Esophagus squamous epithelium (tissue), 5 donors: ENCODE measurements at regions not wholly inside any gene's neighbourhood (a gene's known extent, or its start where the extent isn't known, plus 50 kb on each side); places are given as distances from the start of the nearest gene placed in this dataset.

ENCODE experiments used
- DNase-seq: peaks from one replicate; lab custom pipeline; 2025; lab: John Stamatoyannopoulos, UW
- H3K27ac ChIP-seq, 4 donors: fragments of 200-600 bp; sonication (generic); one replicate each; pipeline ENCODE4 v1.5.1; 2016 to 2019; ENCODE audit warnings: mild to moderate bottlenecking in 1 of 4
- H3K27me3 ChIP-seq, 4 donors: fragments of 200-600 bp; sonication (generic); 1 replicate in 3 of 4; 2 replicates in 1 of 4; pipeline versions ENCODE4 v1.5.1 to v1.6.0; 2017 to 2021; ENCODE audit warnings: antibody characterized with exemption in 1 of 4
- H3K36me3 ChIP-seq, 3 donors: fragments of 200-600 bp; sonication (generic); one replicate each; pipeline ENCODE4 v1.5.1; 2016 to 2019
- H3K4me1 ChIP-seq, 3 donors: fragments of 200-600 bp; sonication (generic); one replicate each; pipeline ENCODE4 v1.5.1; 2017 to 2019
- H3K4me3 ChIP-seq, 4 donors: fragments of 200-600 bp; sonication (generic); 1 replicate in 3 of 4; 2 replicates in 1 of 4; pipeline ENCODE4 v1.5.1; 2016 to 2019; ENCODE audit warnings: mild to moderate bottlenecking in 2 of 4, moderate library complexity in 1 of 4
- H3K9me3 ChIP-seq, 3 donors: fragments of 200-600 bp; sonication (generic); one replicate each; pipeline ENCODE4 v1.5.1; 2016 to 2019
- CTCF ChIP-seq, 6 experiments: fragments of 450-650 bp in 4 of 6; fragments of 200-600 bp in 2 of 6; sonication (generic) in 2 of 6; IDR thresholded peaks; one replicate each; pipeline ENCODE4 v1.5.1; 2016 to 2019; ENCODE audit warnings: antibody characterized with exemption in 6 of 6, mild to moderate bottlenecking in 4 of 6, moderate library complexity in 4 of 6
- POLR2A ChIP-seq, 4 donors: fragments of 450-650 bp; IDR thresholded peaks; one replicate each; pipeline ENCODE4 v1.6.1; 2017; ENCODE audit warnings: antibody characterized with exemption in 4 of 4, mild to moderate bottlenecking in 4 of 4, moderate library complexity in 3 of 4
- WGBS, 2 donors: methylation state at CpG; one replicate each; pipeline ENCODE4 v1.1.5; 2018; 5-methylcytosine and 5-hydroxymethylcytosine counted together
- intact Hi-C: fragments of 100-400 bp; cut with DNase I; formaldehyde crosslinking; loops from one replicate; pipeline ENCODE4 v1.15.0; 2022
- donor health status: DM: yes; HTN: yes; CAD: no.

GRCh38 chr2:788227-789032, 111.2 kb upstream of the TMEM18 start:
- Histone ChIP-seq H3K27me3 (no peaks in the 10 kb centered on the region), H3K9me3 (no peaks in the 10 kb centered on the region), H3K36me3 (no peaks in the 10 kb centered on the region), H3K4me3 (no peak overlapping the region), H3K27ac (no peak overlapping the region), H3K4me1 (no peaks in the 10 kb centered on the region)
- WGBS, 2 donors, result 83 to 89% methylated on average over 16 of the region's 17 CpGs
- DNase-seq, result no peak
- intact Hi-C loops, result no loop called here
- TF ChIP-seq CTCF (IDR thresholded peaks at IDR 0.05) (no peak), POLR2A (IDR thresholded peaks at IDR 0.05) (no peak)

DNA sequence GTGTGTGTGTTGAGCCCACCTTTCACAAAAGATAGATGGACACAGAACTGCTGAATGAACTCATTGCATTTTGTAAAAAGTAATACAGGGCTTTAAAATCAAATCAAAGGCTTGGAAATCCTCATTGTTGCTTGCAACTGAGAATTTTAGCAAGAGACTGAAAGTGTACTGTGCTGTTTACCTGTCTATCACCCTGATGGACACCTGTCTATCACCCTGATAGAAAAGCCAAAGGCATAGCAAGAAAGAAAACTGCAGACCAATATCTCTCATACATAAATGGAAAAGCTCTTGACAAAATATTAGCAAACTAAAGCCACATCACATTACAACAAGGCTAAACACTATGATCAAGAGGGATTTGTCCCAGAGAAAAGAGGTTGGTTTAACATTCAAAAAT, 107.5 kb upstream of the TMEM18 start:
- intact Hi-C loops, result no loop called here
- H3K27ac ChIP-seq, result no peak overlapping the region
- H3K36me3 ChIP-seq, result no peaks in the 10 kb centered on the region
- no peaks in the 10 kb centered on the region for H3K27me3 ChIP-seq
- no peak overlapping the region for H3K4me3 ChIP-seq
- H3K9me3 ChIP-seq, result no peaks in the 10 kb centered on the region
- TF ChIP-seq POLR2A (IDR thresholded peaks at IDR 0.05), result no peak
- TF ChIP-seq CTCF (IDR thresholded peaks at IDR 0.05), result no peak
- DNase-seq, result no peak
- H3K4me1 ChIP-seq, result no peaks in the 10 kb centered on the region

DNA sequence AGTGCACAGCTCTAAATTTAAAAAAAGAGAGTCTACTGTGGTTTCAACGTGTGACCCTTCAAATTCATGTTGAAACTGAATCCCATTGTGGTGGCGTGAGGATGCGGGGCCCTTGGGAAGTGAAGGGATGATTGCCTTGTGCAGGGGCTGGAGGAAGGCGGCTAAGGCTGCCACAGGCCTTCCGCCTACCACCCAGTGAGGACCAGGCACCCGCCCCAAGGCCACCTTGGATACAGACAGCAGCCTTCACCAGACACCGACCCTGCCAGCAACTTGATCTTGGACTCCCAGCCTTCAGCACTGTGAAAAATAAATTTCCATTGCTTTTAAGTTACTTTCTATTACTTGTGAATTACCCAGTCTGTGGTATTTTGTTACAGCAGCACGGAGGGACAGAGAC, 103.4 kb upstream of the TMEM18 start:
- no peak for DNase-seq

GRCh38 chr2:780002-780401, 102.8 kb upstream of the TMEM18 start:
- intact Hi-C loops, result no loop called here
- Histone ChIP-seq H3K27me3 (no peaks in the 10 kb centered on the region), H3K4me3 (no peak overlapping the region), H3K36me3 (no peaks in the 10 kb centered on the region), H3K27ac (no peak overlapping the region), H3K9me3 (no peaks in the 10 kb centered on the region), H3K4me1 (no peaks in the 10 kb centered on the region)
- no peak for DNase-seq
- WGBS, 2 donors, result 64 to 80% methylated on average over 8 to 9 of the region's 9 CpGs
- TF ChIP-seq CTCF (IDR thresholded peaks at IDR 0.05), result no peak
- TF ChIP-seq POLR2A (IDR thresholded peaks at IDR 0.05), result no peak

More for the DNA sequence above, 103.4 kb upstream of the TMEM18 start:
- intact Hi-C loops, result no loop called here
- no peaks in the 10 kb centered on the region for H3K27me3 ChIP-seq
- H3K27ac ChIP-seq, result no peak overlapping the region
- H3K9me3 ChIP-seq, result no peaks in the 10 kb centered on the region
- no peaks in the 10 kb centered on the region for H3K36me3 ChIP-seq
- H3K4me3 ChIP-seq, result no peak overlapping the region
- TF ChIP-seq CTCF (IDR thresholded peaks at IDR 0.05) (no peak), POLR2A (IDR thresholded peaks at IDR 0.05) (no peak)
- H3K4me1 ChIP-seq, result no peaks in the 10 kb centered on the region
- WGBS, 2 donors, result 84 to 87% methylated on average over 7 to 8 of the region's 8 CpGs

DNA sequence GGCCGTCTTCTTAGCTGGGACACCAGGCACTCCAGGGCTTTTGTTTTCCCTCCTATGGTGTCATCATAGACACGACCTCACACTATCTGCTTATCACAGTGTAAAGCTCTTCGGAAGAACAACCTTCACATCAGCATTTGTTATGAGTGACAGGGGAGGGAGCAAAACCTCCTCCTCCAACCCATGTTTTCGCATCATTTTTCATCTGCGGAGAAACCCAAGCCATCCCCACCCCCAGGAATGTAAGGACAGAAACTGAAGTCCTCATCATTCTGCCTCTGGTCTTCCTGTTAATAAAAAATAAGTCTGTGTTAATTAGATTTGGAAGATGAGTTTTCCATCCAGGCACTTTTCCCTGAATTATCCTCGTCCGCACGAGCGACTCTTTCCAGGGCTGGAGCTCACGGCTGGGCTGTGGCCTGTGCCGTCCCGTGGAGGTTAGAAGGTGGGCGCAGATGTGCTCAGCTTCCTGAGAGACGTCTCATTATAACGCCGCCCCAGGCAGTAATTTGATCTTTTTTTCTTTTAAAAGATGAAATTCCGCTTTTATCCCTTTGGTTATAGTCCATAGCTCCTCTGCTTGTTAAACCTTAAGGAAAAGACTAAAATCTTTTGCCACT, 101.6 kb upstream of the TMEM18 start:
- no peak overlapping the region for H3K27ac ChIP-seq
- DNase-seq, result no peak
- 69 to 77% methylated on average over 14 to 16 of the region's 17 CpGs for WGBS, 2 donors
- intact Hi-C loops, result no loop called here
- H3K36me3 ChIP-seq, result no peaks in the 10 kb centered on the region
- no peak for TF ChIP-seq CTCF (IDR thresholded peaks at IDR 0.05)
- no peak for TF ChIP-seq POLR2A (IDR thresholded peaks at IDR 0.05)
- H3K27me3 ChIP-seq, result no peaks in the 10 kb centered on the region
- no peak overlapping the region for H3K4me3 ChIP-seq
- no peaks in the 10 kb centered on the region for H3K4me1 ChIP-seq
- no peaks in the 10 kb centered on the region for H3K9me3 ChIP-seq
